PC-9 (cell line): ENCODE measurements at regions not wholly inside any gene's neighbourhood (a gene's known extent, or its start where the extent isn't known, plus 50 kb on each side); places are given as distances from the start of the nearest gene placed in this dataset.

Experiments
- BruUV-seq: library from RNA; stranded (reverse); fragments of 400-500 nt; replicated peaks from 2 replicates; lab custom pipeline; 2021; lab: Mats Ljungman, UMichigan
- CTCF ChIA-PET: fragments of 300-600 bp; sonication (Branson Sonifier 250); formaldehyde crosslinking; loops from one replicate; lab custom pipeline; 2022; ENCODE audit warnings: antibody characterized with exemption; lab: Charles Lee
- POLR2A ChIA-PET: fragments of 300-600 bp; sonication (Branson Sonifier 250); formaldehyde crosslinking; loops from one replicate; lab custom pipeline; 2022; ENCODE audit warnings: antibody characterized with exemption; ENCODE audit not compliant: unreplicated experiment; lab: Charles Lee
- DNase-seq, 2 experiments: peaks; one replicate each; pipeline versions ENCODE4 v3.0.0 to v3.0.0-alpha.2; 2015 to 2022; ENCODE audit warnings: mixed read lengths in 1 of 2
- H2AFZ ChIP-seq: fragments of 200-600 bp; sonication (generic); 2 replicates; pipeline ENCODE4 v1.8.1; 2017; ENCODE audit warnings: antibody characterized with exemption
- H3F3A ChIP-seq: fragments of 200-600 bp; sonication (generic); 2 replicates; pipeline ENCODE4 v1.8.1; 2017; ENCODE audit warnings: antibody characterized with exemption, mild to moderate bottlenecking, low read depth; ENCODE audit not compliant: insufficient read depth
- H3K27ac ChIP-seq: fragments of 200-600 bp; sonication (generic); 2 replicates; pipeline ENCODE4 v1.6.1; 2016; ENCODE audit warnings: mixed run types
- H3K27me3 ChIP-seq: fragments of 200-600 bp; sonication (generic); 2 replicates; pipeline ENCODE4 v1.6.1; 2016; ENCODE audit warnings: low read depth, mixed run types; ENCODE audit not compliant: insufficient read depth
- H3K36me3 ChIP-seq: fragments of 200-600 bp; sonication (generic); 2 replicates; pipeline ENCODE4 v1.6.1; 2016; ENCODE audit warnings: low read depth, mixed run types
- H3K4me1 ChIP-seq: fragments of 200-600 bp; sonication (generic); replicated peaks from 2 replicates; pipeline ENCODE4 v1.6.1; 2016; ENCODE audit warnings: mixed run types; ENCODE audit not compliant: insufficient read depth
- H3K4me2 ChIP-seq: fragments of 200-600 bp; sonication (generic); 2 replicates; pipeline ENCODE4 v1.6.1; 2017; ENCODE audit warnings: mixed run types
- H3K4me3 ChIP-seq: fragments of 200-600 bp; sonication (generic); 2 replicates; pipeline ENCODE4 v1.6.1; 2016; ENCODE audit warnings: mixed run types
- H3K79me2 ChIP-seq: fragments of 200-600 bp; sonication (generic); 2 replicates; pipeline ENCODE4 v1.6.1; 2017; ENCODE audit warnings: low read depth, mixed run types
- H3K9me2 ChIP-seq: fragments of 200-600 bp; sonication (generic); 2 replicates; pipeline ENCODE4 v1.8.1; 2017; ENCODE audit warnings: mild to moderate bottlenecking; ENCODE audit not compliant: insufficient read depth
- H3K9me3 ChIP-seq: fragments of 200-600 bp; sonication (generic); 2 replicates; pipeline ENCODE4 v1.8.1; 2016; ENCODE audit warnings: low read depth; ENCODE audit not compliant: insufficient read depth
- H4K20me1 ChIP-seq: fragments of 200-600 bp; sonication (generic); 2 replicates; pipeline ENCODE4 v1.8.1; 2017; ENCODE audit not compliant: insufficient read depth
- EZH2 ChIP-seq: fragments of 200-600 bp; sonication (generic); IDR thresholded peaks from 2 replicates; pipeline ENCODE4 v1.8.0; 2017; ENCODE audit warnings: antibody characterized with exemption, low read depth
- intact Hi-C: fragments of 100-400 bp; cut with micrococcal nuclease; formaldehyde crosslinking; loops from one replicate; pipeline ENCODE4 v1.10.0; 2022; ENCODE audit not compliant: unreplicated experiment
- TF ChIP-seq, protein P1 (sequence below): fragments of 200-600 bp; sonication (generic); conservative IDR thresholded peaks from 2 replicates; pipeline ENCODE4 v1.6.1; 2017; ENCODE audit warnings: mixed run types, antibody characterized with exemption, mild to moderate bottlenecking, moderate library complexity

GRCh38 chr18:1240701-1241100 lies 336.0 kb downstream of the ADCYAP1 start:
- no peaks in the 10 kb centered on the region for H3K27me3 ChIP-seq
- H3K27ac ChIP-seq: no peak overlapping the region
- H3K9me2 ChIP-seq: no peaks in the 10 kb centered on the region
- no peak overlapping the region for H2AFZ ChIP-seq
- no peaks in the 10 kb centered on the region for H3K79me2 ChIP-seq
- H3K4me1 ChIP-seq: no peaks in the 10 kb centered on the region
- ChIA-PET POLR2A (no interaction called here), CTCF (no interaction called here)
- no peak overlapping the region for H3K4me2 ChIP-seq
- no peak overlapping the region for H3K4me3 ChIP-seq
- TF ChIP-seq, protein P1, sequence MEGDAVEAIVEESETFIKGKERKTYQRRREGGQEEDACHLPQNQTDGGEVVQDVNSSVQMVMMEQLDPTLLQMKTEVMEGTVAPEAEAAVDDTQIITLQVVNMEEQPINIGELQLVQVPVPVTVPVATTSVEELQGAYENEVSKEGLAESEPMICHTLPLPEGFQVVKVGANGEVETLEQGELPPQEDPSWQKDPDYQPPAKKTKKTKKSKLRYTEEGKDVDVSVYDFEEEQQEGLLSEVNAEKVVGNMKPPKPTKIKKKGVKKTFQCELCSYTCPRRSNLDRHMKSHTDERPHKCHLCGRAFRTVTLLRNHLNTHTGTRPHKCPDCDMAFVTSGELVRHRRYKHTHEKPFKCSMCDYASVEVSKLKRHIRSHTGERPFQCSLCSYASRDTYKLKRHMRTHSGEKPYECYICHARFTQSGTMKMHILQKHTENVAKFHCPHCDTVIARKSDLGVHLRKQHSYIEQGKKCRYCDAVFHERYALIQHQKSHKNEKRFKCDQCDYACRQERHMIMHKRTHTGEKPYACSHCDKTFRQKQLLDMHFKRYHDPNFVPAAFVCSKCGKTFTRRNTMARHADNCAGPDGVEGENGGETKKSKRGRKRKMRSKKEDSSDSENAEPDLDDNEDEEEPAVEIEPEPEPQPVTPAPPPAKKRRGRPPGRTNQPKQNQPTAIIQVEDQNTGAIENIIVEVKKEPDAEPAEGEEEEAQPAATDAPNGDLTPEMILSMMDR: no peak
- no peak for TF ChIP-seq EZH2
- no TSS peak for BruUV-seq
- no peaks in the 10 kb centered on the region for H3F3A ChIP-seq
- H4K20me1 ChIP-seq: no peaks in the 10 kb centered on the region
- no peaks in the 10 kb centered on the region for H3K9me3 ChIP-seq
- no peak for DNase-seq
- intact Hi-C loops: no loop called here
- 0 out of 2 replicates have a peak, but pooled peaks cover 3% of the 10 kb centered on the region for H3K36me3 ChIP-seq

DNA sequence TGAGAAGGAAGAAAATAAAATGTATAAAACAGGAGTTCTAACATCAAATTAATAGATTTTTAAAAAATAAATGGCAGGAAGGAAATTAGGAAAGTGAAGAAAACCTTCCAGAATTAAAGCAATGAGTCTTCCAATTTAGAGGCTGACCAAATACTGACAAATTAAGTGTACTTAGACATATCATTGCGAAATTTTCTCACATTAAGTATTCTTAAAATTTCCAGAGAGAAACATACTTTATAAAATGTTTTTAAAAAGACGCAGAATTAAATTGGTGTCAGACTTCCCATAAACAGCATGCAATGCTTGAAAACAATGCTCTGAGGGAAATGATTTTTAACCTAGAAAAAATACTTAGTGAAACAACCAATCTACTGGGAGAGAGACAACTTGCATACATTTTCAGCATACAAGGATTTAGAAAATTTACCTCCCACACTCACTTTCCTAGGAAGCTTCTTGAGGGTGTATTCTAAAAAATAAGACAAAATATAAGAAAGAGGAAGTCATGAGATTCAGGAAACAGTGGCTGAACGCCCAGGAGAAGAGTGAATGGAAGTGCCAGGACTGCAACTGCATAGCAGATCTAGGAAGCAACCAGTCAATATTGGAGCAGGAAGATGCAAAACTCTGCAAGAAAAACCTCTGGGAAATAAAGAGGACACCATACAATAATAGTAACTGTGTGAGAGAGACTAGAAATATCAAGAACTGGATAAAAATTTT lies 339.9 kb downstream of the ADCYAP1 start:
- Histone ChIP-seq H3K9me2 (no peaks in the 10 kb centered on the region), H3K4me1 (no peaks in the 10 kb centered on the region), H3F3A (no peaks in the 10 kb centered on the region), H2AFZ (no peak overlapping the region), H3K36me3 (0 out of 2 replicates have a peak, but pooled peaks cover 3% of the 10 kb centered on the region), H3K27ac (no peak overlapping the region), H3K4me2 (no peak overlapping the region), H3K79me2 (no peaks in the 10 kb centered on the region), H3K4me3 (no peak overlapping the region), H3K27me3 (no peaks in the 10 kb centered on the region), H3K9me3 (no peaks in the 10 kb centered on the region), H4K20me1 (no peaks in the 10 kb centered on the region)
- BruUV-seq: no TSS peak
- TF ChIP-seq, protein P1: no peak
- TF ChIP-seq EZH2: no peak
- ChIA-PET POLR2A (no interaction called here), CTCF (no interaction called here)
- no peak for DNase-seq
- intact Hi-C loops: no loop called here

- POLR2A ChIA-PET: no interaction called here
These were observed 342.2 kb downstream of the ADCYAP1 start for GRCh38 chr18:1246827-1247226.

More at GRCh38 chr18:1246827-1247226, 342.2 kb downstream of the ADCYAP1 start:
- intact Hi-C loops: no loop called here
- no peak overlapping the region for H3K4me3 ChIP-seq
- H3K9me3 ChIP-seq: no peaks in the 10 kb centered on the region
- no TSS peak for BruUV-seq
- no peaks in the 10 kb centered on the region for H3K36me3 ChIP-seq
- CTCF ChIA-PET: no interaction called here
- no peaks in the 10 kb centered on the region for H3K27me3 ChIP-seq
- no peaks in the 10 kb centered on the region for H3K4me1 ChIP-seq
- no peaks in the 10 kb centered on the region for H4K20me1 ChIP-seq
- no peak overlapping the region for H2AFZ ChIP-seq
- no peaks in the 10 kb centered on the region for H3K9me2 ChIP-seq
- no peak for TF ChIP-seq EZH2
- TF ChIP-seq, protein P1: no peak
- H3K79me2 ChIP-seq: no peaks in the 10 kb centered on the region
- no peak overlapping the region for H3K4me2 ChIP-seq
- no peak overlapping the region for H3K27ac ChIP-seq
- H3F3A ChIP-seq: no peaks in the 10 kb centered on the region
- no peak for DNase-seq
